Calu3 (cell line): ENCODE measurements at regions not wholly inside any gene's neighbourhood (a gene's known extent, or its start where the extent isn't known, plus 50 kb on each side); places are given as distances from the start of the nearest gene placed in this dataset.

Source experiments
- BruUV-seq: library from RNA; stranded (reverse); fragments of 400-500 nt; replicated peaks from 2 replicates; lab custom pipeline; 2021; lab: Mats Ljungman, UMichigan
- CTCF ChIA-PET: fragments of 300-600 bp; sonication (Branson Sonifier 250); formaldehyde crosslinking; loops from one replicate; lab custom pipeline; 2022; ENCODE audit warnings: antibody characterized with exemption; lab: Charles Lee
- DNase-seq: peaks from one replicate; pipeline ENCODE4 v3.0.0; 2022
- H3K27ac Mint-ChIP-seq: one replicate; pipeline ENCODE4 v1.8.0; 2022; ENCODE audit warnings: mixed read lengths; ENCODE audit not compliant: unreplicated experiment
- H3K27me3 Mint-ChIP-seq: one replicate; pipeline ENCODE4 v1.8.0; 2022; ENCODE audit warnings: mixed read lengths; ENCODE audit not compliant: unreplicated experiment
- H3K36me3 Mint-ChIP-seq: one replicate; pipeline ENCODE4 v1.8.0; 2022; ENCODE audit warnings: mild to moderate bottlenecking, moderate library complexity, mixed read lengths; ENCODE audit not compliant: insufficient read depth, unreplicated experiment
- H3K4me1 Mint-ChIP-seq: one replicate; pipeline ENCODE4 v1.8.0; 2022; ENCODE audit warnings: mild to moderate bottlenecking, low read depth, mixed read lengths; ENCODE audit not compliant: unreplicated experiment
- H3K4me3 Mint-ChIP-seq: one replicate; pipeline ENCODE4 v1.8.0; 2022; ENCODE audit warnings: mild to moderate bottlenecking, low read depth, moderate library complexity, mixed read lengths; ENCODE audit not compliant: unreplicated experiment
- H3K9me3 Mint-ChIP-seq: one replicate; pipeline ENCODE4 v1.8.0; 2022; ENCODE audit warnings: low read depth, mixed read lengths; ENCODE audit not compliant: unreplicated experiment
- intact Hi-C: fragments of 100-400 bp; cut with micrococcal nuclease; formaldehyde crosslinking; loops from one replicate; pipeline ENCODE4 v1.10.0; 2022; ENCODE audit not compliant: unreplicated experiment
- TF ChIP-seq, protein P1 (sequence below): fragments of 200-600 bp; IDR thresholded peaks from one replicate; pipeline ENCODE4 v1.8.0; 2022; ENCODE audit warnings: antibody characterized with exemption; ENCODE audit not compliant: unreplicated experiment

DNA sequence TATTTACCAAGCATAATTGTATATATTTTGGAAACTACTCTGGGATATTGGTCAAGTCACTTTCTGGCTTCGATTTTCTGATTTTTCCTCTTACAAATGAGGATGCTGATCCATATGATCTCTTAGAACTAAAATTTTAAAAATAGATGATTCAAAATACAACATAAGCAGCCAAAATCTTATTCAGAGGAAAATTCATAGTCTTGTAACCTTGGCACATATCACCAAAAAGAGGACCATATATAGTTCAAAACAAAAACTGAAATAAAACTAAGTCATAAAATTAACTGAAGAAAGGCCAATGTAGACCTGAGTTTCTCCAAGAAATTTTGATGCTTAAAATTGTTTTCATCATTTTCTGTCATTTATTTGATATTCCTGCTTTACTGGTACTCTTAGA, 768.3 kb downstream of the SORCS3 start:
- H3K27ac Mint-ChIP-seq, result no peak overlapping the region
- H3K27me3 Mint-ChIP-seq, result no peaks in the 10 kb centered on the region
- no peak overlapping the region for H3K4me3 Mint-ChIP-seq
- H3K9me3 Mint-ChIP-seq, result peaks cover 6% of the 10 kb centered on the region
- intact Hi-C loops, result no loop called here
- no peaks in the 10 kb centered on the region for H3K36me3 Mint-ChIP-seq
- no TSS peak for BruUV-seq
- TF ChIP-seq, protein P1, sequence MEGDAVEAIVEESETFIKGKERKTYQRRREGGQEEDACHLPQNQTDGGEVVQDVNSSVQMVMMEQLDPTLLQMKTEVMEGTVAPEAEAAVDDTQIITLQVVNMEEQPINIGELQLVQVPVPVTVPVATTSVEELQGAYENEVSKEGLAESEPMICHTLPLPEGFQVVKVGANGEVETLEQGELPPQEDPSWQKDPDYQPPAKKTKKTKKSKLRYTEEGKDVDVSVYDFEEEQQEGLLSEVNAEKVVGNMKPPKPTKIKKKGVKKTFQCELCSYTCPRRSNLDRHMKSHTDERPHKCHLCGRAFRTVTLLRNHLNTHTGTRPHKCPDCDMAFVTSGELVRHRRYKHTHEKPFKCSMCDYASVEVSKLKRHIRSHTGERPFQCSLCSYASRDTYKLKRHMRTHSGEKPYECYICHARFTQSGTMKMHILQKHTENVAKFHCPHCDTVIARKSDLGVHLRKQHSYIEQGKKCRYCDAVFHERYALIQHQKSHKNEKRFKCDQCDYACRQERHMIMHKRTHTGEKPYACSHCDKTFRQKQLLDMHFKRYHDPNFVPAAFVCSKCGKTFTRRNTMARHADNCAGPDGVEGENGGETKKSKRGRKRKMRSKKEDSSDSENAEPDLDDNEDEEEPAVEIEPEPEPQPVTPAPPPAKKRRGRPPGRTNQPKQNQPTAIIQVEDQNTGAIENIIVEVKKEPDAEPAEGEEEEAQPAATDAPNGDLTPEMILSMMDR, result no peak
- no peak for DNase-seq
- CTCF ChIA-PET, result no interaction called here
- no peaks in the 10 kb centered on the region for H3K4me1 Mint-ChIP-seq

DNA sequence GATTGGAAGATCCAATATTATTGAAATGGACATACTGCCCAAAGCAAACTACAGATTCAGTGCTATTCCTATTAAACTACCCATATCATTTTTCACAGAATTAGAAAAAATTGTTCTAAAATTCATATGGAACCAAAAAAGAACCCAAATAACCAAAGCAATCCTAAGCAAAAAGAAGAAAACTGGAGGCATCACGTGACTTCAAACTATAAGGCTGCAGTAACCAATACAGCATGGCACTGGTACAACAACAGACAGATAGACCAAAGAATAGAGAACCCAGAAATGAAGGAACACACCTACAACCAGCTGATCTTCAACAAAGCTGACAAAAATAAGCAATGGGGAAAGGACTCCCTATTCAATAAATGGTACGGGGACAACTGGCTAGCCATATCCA, 765.4 kb downstream of the SORCS3 start:
- Mint-ChIP-seq H3K36me3 (no peaks in the 10 kb centered on the region), H3K9me3 (peaks cover 8% of the 10 kb centered on the region), H3K4me1 (no peaks in the 10 kb centered on the region), H3K4me3 (no peak overlapping the region), H3K27me3 (no peaks in the 10 kb centered on the region), H3K27ac (no peak overlapping the region)
- DNase-seq, result no peak
- CTCF ChIA-PET, result interaction anchor here (0.7 kb wide), 1 partner anchor 173 kb away, joined by 5 read pairs; no protein-coding TSS in a partner anchor
- BruUV-seq, result no TSS peak
- TF ChIP-seq, protein P1, result no peak
- intact Hi-C loops, result no loop called here

DNA sequence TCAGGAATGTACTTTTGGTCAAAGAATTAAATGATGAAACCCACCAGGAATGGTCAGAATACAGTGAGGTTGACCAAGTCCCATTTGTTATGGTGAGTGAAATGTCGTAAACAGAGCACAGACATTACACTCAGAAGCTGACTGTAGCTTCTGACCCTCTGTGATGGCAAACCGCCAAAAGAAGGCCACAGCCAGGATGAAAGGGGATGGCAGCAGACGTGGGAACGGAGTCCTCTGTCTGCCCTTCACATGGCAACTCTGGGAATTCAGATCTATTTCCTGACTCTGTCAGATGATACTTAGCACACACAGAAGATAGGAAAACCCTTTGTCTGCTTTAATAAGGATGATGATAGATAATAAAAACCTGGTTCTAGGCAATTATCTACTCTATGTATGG, 757.1 kb downstream of the SORCS3 start:
- Mint-ChIP-seq H3K4me3 (no peak overlapping the region), H3K36me3 (no peaks in the 10 kb centered on the region), H3K27ac (no peak overlapping the region), H3K4me1 (no peaks in the 10 kb centered on the region), H3K27me3 (no peaks in the 10 kb centered on the region), H3K9me3 (peaks cover 16% of the 10 kb centered on the region)
- DNase-seq, result no peak
- no TSS peak for BruUV-seq
- CTCF ChIA-PET, result no interaction called here
- TF ChIP-seq, protein P1, result no peak
- intact Hi-C loops, result no loop called here

DNA sequence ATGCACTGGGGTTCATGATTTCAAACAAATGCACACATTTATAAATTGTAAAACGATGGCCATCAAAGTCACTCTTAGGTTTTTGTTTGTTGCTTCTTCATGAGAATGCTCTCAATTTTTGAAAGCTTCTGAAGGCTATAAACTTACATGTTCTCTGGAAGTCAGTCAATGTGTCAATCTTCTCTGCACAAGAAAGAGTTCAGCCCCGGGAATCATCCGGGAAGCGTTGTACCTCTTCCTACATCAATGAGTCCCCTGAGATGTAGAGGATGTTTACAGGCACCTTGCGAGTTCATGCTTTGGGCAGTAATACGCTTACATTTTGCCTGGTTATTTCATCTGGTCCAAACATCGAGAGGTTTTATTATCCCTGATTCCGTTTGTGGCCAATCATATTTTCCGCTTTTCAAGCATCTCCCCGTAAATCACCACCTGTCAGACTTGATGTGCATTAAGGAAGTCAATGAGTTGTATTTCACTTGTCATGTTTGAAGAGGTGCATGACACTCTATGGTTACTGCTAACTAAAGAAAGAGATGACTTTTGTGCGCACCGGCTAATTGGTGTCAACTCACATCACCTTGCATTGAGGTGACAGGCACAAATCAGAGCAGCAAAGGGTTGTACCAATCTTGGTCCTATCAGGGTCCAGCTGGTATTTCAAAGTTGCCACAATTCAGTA, 750.7 kb downstream of the SORCS3 start:
- Mint-ChIP-seq H3K4me3 (no peak overlapping the region), H3K36me3 (no peaks in the 10 kb centered on the region)
- DNase-seq, result no peak

More for the DNA sequence above, 750.7 kb downstream of the SORCS3 start:
- intact Hi-C loops, result no loop called here
- no peak overlapping the region for H3K27ac Mint-ChIP-seq
- peaks cover 3% of the 10 kb centered on the region for H3K9me3 Mint-ChIP-seq
- no TSS peak for BruUV-seq
- no peaks in the 10 kb centered on the region for H3K4me1 Mint-ChIP-seq
- CTCF ChIA-PET, result no interaction called here
- no peaks in the 10 kb centered on the region for H3K27me3 Mint-ChIP-seq
- TF ChIP-seq, protein P1, result no peak
